ENCODE measurements at regions not wholly inside any gene's neighbourhood (a gene's known extent, or its start where the extent isn't known, plus 50 kb on each side); places are given as distances from the start of the nearest gene placed in this dataset.

- peaks cover 7% of the 10 kb centered on the region for H3K4me1 ChIP-seq
- DNase-seq, result no peak
- ChIA-PET CTCF (interaction anchor here (2.0 kb wide), 1 partner anchor 117 kb away, joined by 6 read pairs; no protein-coding TSS in a partner anchor), POLR2A (no interaction called here)
- Mint-ChIP-seq H3K4me1 (ENCODE audit: low read depth, unreplicated experiment) (peaks cover 13% of the 10 kb centered on the region), H3K27ac (ENCODE audit: unreplicated experiment) (no peak overlapping the region), H3K36me3 (ENCODE audit: insufficient read depth, unreplicated experiment) (no peaks in the 10 kb centered on the region), H3K9me3 (ENCODE audit: unreplicated experiment) (no peaks in the 10 kb centered on the region), H3K4me3 (ENCODE audit: unreplicated experiment) (no peak overlapping the region), H3K27me3 (ENCODE audit: insufficient read depth, unreplicated experiment) (peaks cover 14% of the 10 kb centered on the region)
- no TSS peak for BruUV-seq (replicated peaks)
- no peak overlapping the region for H3K4me3 ChIP-seq (ENCODE audit: low read depth, low read length)
- no peaks in the 10 kb centered on the region for H3K36me3 ChIP-seq (ENCODE audit: control insufficient read depth, insufficient read depth, low read length)
- H3K27me3 ChIP-seq (replicated peaks; ENCODE audit: control insufficient read depth, insufficient read depth, low read length), result no peaks in the 10 kb centered on the region
- no peaks in the 10 kb centered on the region for H3K9me3 ChIP-seq
- TF ChIP-seq, protein P1, sequence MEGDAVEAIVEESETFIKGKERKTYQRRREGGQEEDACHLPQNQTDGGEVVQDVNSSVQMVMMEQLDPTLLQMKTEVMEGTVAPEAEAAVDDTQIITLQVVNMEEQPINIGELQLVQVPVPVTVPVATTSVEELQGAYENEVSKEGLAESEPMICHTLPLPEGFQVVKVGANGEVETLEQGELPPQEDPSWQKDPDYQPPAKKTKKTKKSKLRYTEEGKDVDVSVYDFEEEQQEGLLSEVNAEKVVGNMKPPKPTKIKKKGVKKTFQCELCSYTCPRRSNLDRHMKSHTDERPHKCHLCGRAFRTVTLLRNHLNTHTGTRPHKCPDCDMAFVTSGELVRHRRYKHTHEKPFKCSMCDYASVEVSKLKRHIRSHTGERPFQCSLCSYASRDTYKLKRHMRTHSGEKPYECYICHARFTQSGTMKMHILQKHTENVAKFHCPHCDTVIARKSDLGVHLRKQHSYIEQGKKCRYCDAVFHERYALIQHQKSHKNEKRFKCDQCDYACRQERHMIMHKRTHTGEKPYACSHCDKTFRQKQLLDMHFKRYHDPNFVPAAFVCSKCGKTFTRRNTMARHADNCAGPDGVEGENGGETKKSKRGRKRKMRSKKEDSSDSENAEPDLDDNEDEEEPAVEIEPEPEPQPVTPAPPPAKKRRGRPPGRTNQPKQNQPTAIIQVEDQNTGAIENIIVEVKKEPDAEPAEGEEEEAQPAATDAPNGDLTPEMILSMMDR (IDR thresholded peaks at IDR 0.05; ENCODE audit: insufficient read depth in 1 of 2, low read depth in 1 of 2, low read length in 1 of 2, severe bottlenecking in 1 of 2, unreplicated experiment in 1 of 2), result no peak
- intact Hi-C loops (cut with micrococcal nuclease; ENCODE audit: unreplicated experiment), result loop anchor here (2.0 kb wide), 1 partner anchor 116 kb away; the partner anchor contains the start of gene PCDH1
Observed at GRCh38 chr5:141762316-141762715, 80.3 kb upstream of the ARAP3 start.

GRCh38 chr5:141760753-141761152 lies 78.7 kb upstream of the ARAP3 start:
- no peaks in the 10 kb centered on the region for H3K9me3 ChIP-seq
- intact Hi-C loops (cut with micrococcal nuclease; ENCODE audit: unreplicated experiment), result no loop called here
- ChIA-PET CTCF (interaction anchor here (0.6 kb wide), 1 partner anchor 47 kb away, joined by 4 read pairs; no protein-coding TSS in a partner anchor), POLR2A (interaction anchor here (0.6 kb wide), 1 partner anchor 1302 kb away, joined by 4 read pairs; no protein-coding TSS in a partner anchor)
- H3K4me3 ChIP-seq (ENCODE audit: low read depth, low read length), result no peak overlapping the region
- no peak for DNase-seq
- H3K9me3 Mint-ChIP-seq (ENCODE audit: unreplicated experiment), result no peaks in the 10 kb centered on the region
- H3K27ac Mint-ChIP-seq (ENCODE audit: unreplicated experiment), result no peak overlapping the region
- no peaks in the 10 kb centered on the region for H3K36me3 Mint-ChIP-seq (ENCODE audit: insufficient read depth, unreplicated experiment)
- peaks cover 7% of the 10 kb centered on the region for H3K4me1 ChIP-seq
- H3K27me3 Mint-ChIP-seq (ENCODE audit: insufficient read depth, unreplicated experiment), result peaks cover 14% of the 10 kb centered on the region
- TF ChIP-seq, protein P1 (IDR thresholded peaks at IDR 0.05; ENCODE audit: insufficient read depth in 1 of 2, low read depth in 1 of 2, low read length in 1 of 2, severe bottlenecking in 1 of 2, unreplicated experiment in 1 of 2), result no peak
- no peaks in the 10 kb centered on the region for H3K36me3 ChIP-seq (ENCODE audit: control insufficient read depth, insufficient read depth, low read length)
- no peak overlapping the region for H3K4me3 Mint-ChIP-seq (ENCODE audit: unreplicated experiment)
- H3K27me3 ChIP-seq (replicated peaks; ENCODE audit: control insufficient read depth, insufficient read depth, low read length), result no peaks in the 10 kb centered on the region
- BruUV-seq (replicated peaks), result no TSS peak
- peaks cover 20% of the 10 kb centered on the region for H3K4me1 Mint-ChIP-seq (ENCODE audit: low read depth, unreplicated experiment)

DNA sequence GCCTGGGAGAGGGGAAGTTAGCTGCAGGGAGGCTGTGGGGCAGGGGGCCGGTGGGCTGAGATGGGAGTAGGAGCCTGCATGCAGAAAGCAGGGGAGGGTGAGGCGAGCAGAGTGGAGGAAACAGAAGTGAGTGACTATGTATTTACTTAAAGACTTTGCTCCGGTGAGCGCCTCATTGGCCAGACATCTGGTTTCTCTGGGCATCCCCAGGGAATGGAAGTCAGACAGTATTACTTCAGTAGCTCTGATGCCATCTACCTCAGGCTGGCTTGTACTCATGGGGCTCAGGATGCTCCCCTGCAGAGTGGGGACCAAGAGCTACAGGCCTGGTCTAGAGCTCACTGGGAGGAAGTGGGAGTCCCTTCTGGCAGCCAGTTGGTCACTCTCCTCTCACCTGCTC lies 78.2 kb upstream of the ARAP3 start:
- Mint-ChIP-seq H3K9me3 (ENCODE audit: unreplicated experiment) (no peaks in the 10 kb centered on the region), H3K27me3 (ENCODE audit: insufficient read depth, unreplicated experiment) (peaks cover 14% of the 10 kb centered on the region), H3K4me1 (ENCODE audit: low read depth, unreplicated experiment) (peaks cover 20% of the 10 kb centered on the region), H3K27ac (ENCODE audit: unreplicated experiment) (no peak overlapping the region), H3K4me3 (ENCODE audit: unreplicated experiment) (no peak overlapping the region), H3K36me3 (ENCODE audit: insufficient read depth, unreplicated experiment) (no peaks in the 10 kb centered on the region)
- ChIA-PET POLR2A (no interaction called here), CTCF (no interaction called here)
- DNase-seq, result no peak
- TF ChIP-seq, protein P1 (IDR thresholded peaks at IDR 0.05; ENCODE audit: insufficient read depth in 1 of 2, low read depth in 1 of 2, low read length in 1 of 2, severe bottlenecking in 1 of 2, unreplicated experiment in 1 of 2), result no peak
- no peak overlapping the region for H3K4me3 ChIP-seq (ENCODE audit: low read depth, low read length)
- no TSS peak for BruUV-seq (replicated peaks)
- H3K4me1 ChIP-seq, result peaks cover 7% of the 10 kb centered on the region
- no peaks in the 10 kb centered on the region for H3K9me3 ChIP-seq
- H3K27me3 ChIP-seq (replicated peaks; ENCODE audit: control insufficient read depth, insufficient read depth, low read length), result no peaks in the 10 kb centered on the region
- H3K36me3 ChIP-seq (ENCODE audit: control insufficient read depth, insufficient read depth, low read length), result no peaks in the 10 kb centered on the region
- intact Hi-C loops (cut with micrococcal nuclease; ENCODE audit: unreplicated experiment), result no loop called here
